Peyer's patch (tissue), 4 donors: ENCODE measurements at regions not wholly inside any gene's neighbourhood (a gene's known extent, or its start where the extent isn't known, plus 50 kb on each side); places are given as distances from the start of the nearest gene placed in this dataset.

Experiments used
- POLR2A ChIP-seq, 2 donors: fragments of 450-650 bp; IDR thresholded peaks; one replicate each; pipeline ENCODE4 v1.5.1; 2017; ENCODE audit warnings: antibody characterized with exemption in 2 of 2, mild to moderate bottlenecking in 2 of 2, moderate library complexity in 2 of 2
- TF ChIP-seq, protein P1 (sequence below), 6 experiments: fragments of 450-650 bp in 4 of 6; fragments of 200-600 bp in 2 of 6; sonication (generic) in 1 of 6; IDR thresholded peaks; one replicate each; pipeline ENCODE4 v1.5.1; 2017 to 2019; ENCODE audit warnings: antibody characterized with exemption in 6 of 6, mild to moderate bottlenecking in 3 of 6, moderate library complexity in 1 of 6

- TF ChIP-seq POLR2A (IDR thresholded peaks at IDR 0.05): no peak
- TF ChIP-seq, protein P1, sequence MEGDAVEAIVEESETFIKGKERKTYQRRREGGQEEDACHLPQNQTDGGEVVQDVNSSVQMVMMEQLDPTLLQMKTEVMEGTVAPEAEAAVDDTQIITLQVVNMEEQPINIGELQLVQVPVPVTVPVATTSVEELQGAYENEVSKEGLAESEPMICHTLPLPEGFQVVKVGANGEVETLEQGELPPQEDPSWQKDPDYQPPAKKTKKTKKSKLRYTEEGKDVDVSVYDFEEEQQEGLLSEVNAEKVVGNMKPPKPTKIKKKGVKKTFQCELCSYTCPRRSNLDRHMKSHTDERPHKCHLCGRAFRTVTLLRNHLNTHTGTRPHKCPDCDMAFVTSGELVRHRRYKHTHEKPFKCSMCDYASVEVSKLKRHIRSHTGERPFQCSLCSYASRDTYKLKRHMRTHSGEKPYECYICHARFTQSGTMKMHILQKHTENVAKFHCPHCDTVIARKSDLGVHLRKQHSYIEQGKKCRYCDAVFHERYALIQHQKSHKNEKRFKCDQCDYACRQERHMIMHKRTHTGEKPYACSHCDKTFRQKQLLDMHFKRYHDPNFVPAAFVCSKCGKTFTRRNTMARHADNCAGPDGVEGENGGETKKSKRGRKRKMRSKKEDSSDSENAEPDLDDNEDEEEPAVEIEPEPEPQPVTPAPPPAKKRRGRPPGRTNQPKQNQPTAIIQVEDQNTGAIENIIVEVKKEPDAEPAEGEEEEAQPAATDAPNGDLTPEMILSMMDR (IDR thresholded peaks at IDR 0.05): no peak
These were observed 213.7 kb downstream of the GXYLT1 start for GRCh38 chr12:41930866-41931437.
